ENCODE measurements at regions not wholly inside any gene's neighbourhood (a gene's known extent, or its start where the extent isn't known, plus 50 kb on each side); places are given as distances from the start of the nearest gene placed in this dataset.
"Not testable (repeated sequence)": the region's sequence is repeated elsewhere in the genome, so short reads cannot be mapped to it uniquely, and the experiment has no call there.

- DNase-seq: no peak
Observed at GRCh38 chr2:107107351-107107750, 221.4 kb upstream of the ST6GAL2 start.

- DNase-seq: no peak
Observed at GRCh38 chr2:107108556-107108955, 222.6 kb upstream of the ST6GAL2 start.

GRCh38 chr2:107111623-107112022 is 225.7 kb upstream of the ST6GAL2 start:
- DNase-seq: no peak

- no peak for DNase-seq
Observed at GRCh38 chr2:107112561-107112960, 226.6 kb upstream of the ST6GAL2 start.

- DNase-seq: no peak
Observed at GRCh38 chr2:107128381-107128780, 242.4 kb upstream of the ST6GAL2 start.

GRCh38 chr2:107132070-107132469 is 246.1 kb upstream of the ST6GAL2 start:
- no peak for DNase-seq

GRCh38 chr2:107132746-107133145 is 246.8 kb upstream of the ST6GAL2 start:
- DNase-seq: no peak

- no peak for DNase-seq
Observed at GRCh38 chr2:107133412-107133811, 247.4 kb upstream of the ST6GAL2 start.

- DNase-seq: no peak
Observed at GRCh38 chr2:107136733-107137132, 250.8 kb upstream of the ST6GAL2 start.

GRCh38 chr2:107137706-107138105 is 251.7 kb upstream of the ST6GAL2 start:
- DNase-seq: peak in 2 of 58 donors; percentile 2

- DNase-seq: no peak
Observed at GRCh38 chr2:107146181-107146580, 260.2 kb upstream of the ST6GAL2 start.

- not testable (repeated sequence) for DNase-seq
Observed at GRCh38 chr2:107146645-107147044, 260.7 kb upstream of the ST6GAL2 start.

GRCh38 chr2:107148055-107148454 is 262.1 kb upstream of the ST6GAL2 start:
- DNase-seq: no peak

GRCh38 chr2:107148496-107148895 is 262.5 kb upstream of the ST6GAL2 start:
- DNase-seq: no peak

- no peak for DNase-seq
Observed at GRCh38 chr2:107160640-107161239, 274.8 kb upstream of the ST6GAL2 start.

- DNase-seq: no peak
Observed at GRCh38 chr2:107168141-107168540, 282.2 kb upstream of the ST6GAL2 start.

- DNase-seq: no peak
Observed at GRCh38 chr2:107174171-107174570, 288.2 kb upstream of the ST6GAL2 start.

GRCh38 chr2:107182981-107183380 is 297.0 kb upstream of the ST6GAL2 start:
- no peak for DNase-seq

GRCh38 chr2:107187870-107188269 is 301.9 kb upstream of the ST6GAL2 start:
- no peak for DNase-seq

GRCh38 chr2:107195631-107196030 is 309.7 kb upstream of the ST6GAL2 start:
- no peak for DNase-seq

GRCh38 chr2:107197594-107198294 is 311.8 kb upstream of the ST6GAL2 start:
- no peak for DNase-seq

GRCh38 chr2:107202962-107203591 is 317.1 kb upstream of the ST6GAL2 start:
- no peak for DNase-seq

Data from anterior cingulate cortex (tissue), 58 donors.